Cardiac muscle cell (in vitro differentiated cells and primary cell): ENCODE measurements at regions not wholly inside any gene's neighbourhood (a gene's known extent, or its start where the extent isn't known, plus 50 kb on each side); places are given as distances from the start of the nearest gene placed in this dataset.

Experiments used
- DNase-seq, 2 donors: peaks; one replicate each; pipeline versions ENCODE4 v3.0.0 to v3.0.0-alpha.2; 2010 to 2017; ENCODE audit warnings: low read depth in 1 of 2, low spot score in 1 of 2
- H3K27ac ChIP-seq: fragments of 200-600 bp; sonication (generic); 2 replicates; pipeline ENCODE4 v1.5.1; 2016
- H3K27me3 ChIP-seq: fragments of 200-600 bp; sonication (generic); 2 replicates; pipeline ENCODE4 v1.6.0; 2016; ENCODE audit warnings: control low read depth
- H3K36me3 ChIP-seq: fragments of 200-600 bp; sonication (generic); 2 replicates; pipeline ENCODE4 v1.5.1; 2016; ENCODE audit warnings: control low read depth
- H3K4me1 ChIP-seq: fragments of 200-600 bp; sonication (generic); 2 replicates; pipeline ENCODE4 v1.8.1; 2017; ENCODE audit warnings: low read depth, mild to moderate bottlenecking, mixed run types
- H3K4me3 ChIP-seq: fragments of 200-600 bp; sonication (generic); 2 replicates; pipeline ENCODE4 v1.5.1; 2016; ENCODE audit warnings: mild to moderate bottlenecking
- H3K9me3 ChIP-seq: fragments of 200-600 bp; sonication (generic); 2 replicates; pipeline ENCODE4 v1.5.1; 2017; ENCODE audit warnings: low read depth, mild to moderate bottlenecking, control low read depth
- CTCF ChIP-seq: IDR thresholded peaks from 2 replicates; pipeline ENCODE4 v1.5.1; 2012; ENCODE audit warnings: low read depth, mild to moderate bottlenecking, low read length

GRCh38 chr1:208866386-208866955 is 622.3 kb upstream of the PLXNA2 start:
- H3K36me3 ChIP-seq: no peaks in the 10 kb centered on the region
- H3K9me3 ChIP-seq: no peaks in the 10 kb centered on the region
- no peak for TF ChIP-seq CTCF
- DNase-seq: no peak
- no peaks in the 10 kb centered on the region for H3K27me3 ChIP-seq
- H3K4me3 ChIP-seq: no peak overlapping the region
- no peak overlapping the region for H3K27ac ChIP-seq
- no peaks in the 10 kb centered on the region for H3K4me1 ChIP-seq

- Histone ChIP-seq H3K36me3 (no peaks in the 10 kb centered on the region), H3K4me1 (no peaks in the 10 kb centered on the region), H3K4me3 (no peak overlapping the region), H3K9me3 (no peaks in the 10 kb centered on the region), H3K27me3 (no peaks in the 10 kb centered on the region), H3K27ac (no peak overlapping the region)
- peak in 1 of 2 donors; percentile 2 for DNase-seq
- no peak for TF ChIP-seq CTCF
Measured at GRCh38 chr1:208868554-208868953, 624.4 kb upstream of the PLXNA2 start.

- H3K4me1 ChIP-seq: no peaks in the 10 kb centered on the region
- no peaks in the 10 kb centered on the region for H3K9me3 ChIP-seq
- no peaks in the 10 kb centered on the region for H3K27me3 ChIP-seq
- no peak for TF ChIP-seq CTCF
- DNase-seq: no peak
- H3K36me3 ChIP-seq: no peaks in the 10 kb centered on the region
- H3K4me3 ChIP-seq: no peak overlapping the region
- no peak overlapping the region for H3K27ac ChIP-seq
Measured at GRCh38 chr1:208874915-208875314, 630.7 kb upstream of the PLXNA2 start.

GRCh38 chr1:208879022-208879421 is 634.8 kb upstream of the PLXNA2 start:
- no peak overlapping the region for H3K4me3 ChIP-seq
- H3K36me3 ChIP-seq: no peaks in the 10 kb centered on the region
- no peaks in the 10 kb centered on the region for H3K9me3 ChIP-seq
- H3K4me1 ChIP-seq: no peaks in the 10 kb centered on the region
- no peak for DNase-seq
- H3K27ac ChIP-seq: no peak overlapping the region
- no peak for TF ChIP-seq CTCF
- no peaks in the 10 kb centered on the region for H3K27me3 ChIP-seq

GRCh38 chr1:208880433-208881100 is 636.4 kb upstream of the PLXNA2 start:
- H3K27me3 ChIP-seq: no peaks in the 10 kb centered on the region
- TF ChIP-seq CTCF: no peak
- H3K4me1 ChIP-seq: no peaks in the 10 kb centered on the region
- no peak overlapping the region for H3K4me3 ChIP-seq
- H3K36me3 ChIP-seq: no peaks in the 10 kb centered on the region
- peak in 1 of 2 donors; percentile 25 for DNase-seq
- no peaks in the 10 kb centered on the region for H3K9me3 ChIP-seq
- no peak overlapping the region for H3K27ac ChIP-seq
